Fibroblast of peridontal ligament (primary cell): ENCODE measurements at regions not wholly inside any gene's neighbourhood (a gene's known extent, or its start where the extent isn't known, plus 50 kb on each side); places are given as distances from the start of the nearest gene placed in this dataset.

Experiments
- DNase-seq: peaks from one replicate; pipeline ENCODE4 v3.0.0-alpha.2; 2010; ENCODE audit errors: extremely low read depth

DNA sequence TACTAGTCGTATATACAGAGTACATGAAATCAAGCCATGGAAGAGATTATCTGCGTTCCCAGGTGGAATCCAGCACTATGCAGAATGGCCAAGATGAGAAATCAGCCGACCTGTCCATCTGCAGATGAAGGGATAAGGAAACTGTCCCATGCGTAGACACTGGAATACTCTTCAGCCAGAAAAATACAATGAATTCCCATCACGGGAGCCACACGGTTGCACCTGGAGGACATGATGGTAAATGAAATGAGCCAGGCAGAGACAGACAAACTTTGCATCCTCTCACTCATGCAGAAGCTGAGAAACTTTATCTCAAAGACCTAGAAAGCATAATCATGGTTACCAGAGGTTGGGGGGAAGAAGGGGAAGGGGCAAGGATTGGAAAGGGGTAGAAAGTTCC is 111.9 kb upstream of the TOP3B start:
- no peak for DNase-seq

DNA sequence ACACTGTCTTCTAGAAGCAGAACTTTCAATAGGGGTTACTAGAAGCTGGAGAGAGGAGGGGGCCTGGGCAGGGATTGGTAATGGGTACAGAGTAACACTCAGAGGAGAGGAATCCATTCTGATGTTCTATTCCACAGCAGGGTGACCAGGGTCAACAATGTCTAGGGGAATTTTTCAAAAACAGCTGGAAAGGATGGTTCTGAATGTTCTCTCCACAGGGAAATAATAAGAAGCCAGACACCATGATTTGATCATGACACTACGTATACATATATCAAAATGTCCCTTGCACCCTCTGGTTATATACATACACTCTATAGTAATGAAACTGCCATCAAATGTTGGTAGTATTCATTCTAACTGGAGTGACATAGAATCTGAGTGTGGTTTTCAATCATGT is 111.2 kb upstream of the TOP3B start:
- no peak for DNase-seq

DNA sequence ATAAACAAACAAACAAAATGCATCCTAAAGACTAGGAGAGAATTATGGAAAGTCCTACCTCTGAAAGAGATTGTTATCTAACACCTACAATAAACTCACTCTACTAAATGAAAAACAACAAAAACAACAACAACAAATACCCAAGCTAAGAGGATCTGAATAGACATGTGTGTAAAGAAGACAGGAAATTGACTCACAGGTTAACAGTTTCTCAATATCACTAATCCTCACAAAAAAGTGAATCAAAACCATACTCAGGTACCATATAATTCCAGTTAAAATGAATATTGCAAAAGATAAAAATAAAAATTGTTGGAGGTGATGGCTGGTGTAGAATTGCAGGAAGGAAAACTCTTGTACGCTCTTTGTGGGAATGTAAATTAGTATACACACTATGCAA is 110.4 kb upstream of the TOP3B start:
- DNase-seq, result no peak

DNA sequence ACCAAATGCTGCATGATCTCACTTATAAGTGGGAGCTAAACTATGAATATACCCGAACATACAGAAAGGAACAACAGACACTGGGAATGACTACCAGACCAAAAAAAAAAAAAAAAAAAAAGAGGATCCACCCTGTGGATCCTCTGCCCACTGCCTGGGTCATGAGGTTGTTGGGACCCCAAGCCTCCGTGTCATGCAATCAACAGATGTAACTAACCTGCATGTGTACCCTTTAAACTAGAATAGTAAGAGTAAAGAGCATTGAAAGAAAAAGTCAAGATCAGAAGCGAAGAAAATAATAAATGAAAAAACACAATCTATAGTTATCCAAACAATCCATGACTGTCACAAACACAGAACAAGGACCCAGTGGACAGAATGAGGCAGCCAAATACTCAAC is 109.5 kb upstream of the TOP3B start:
- DNase-seq, result no peak

DNA sequence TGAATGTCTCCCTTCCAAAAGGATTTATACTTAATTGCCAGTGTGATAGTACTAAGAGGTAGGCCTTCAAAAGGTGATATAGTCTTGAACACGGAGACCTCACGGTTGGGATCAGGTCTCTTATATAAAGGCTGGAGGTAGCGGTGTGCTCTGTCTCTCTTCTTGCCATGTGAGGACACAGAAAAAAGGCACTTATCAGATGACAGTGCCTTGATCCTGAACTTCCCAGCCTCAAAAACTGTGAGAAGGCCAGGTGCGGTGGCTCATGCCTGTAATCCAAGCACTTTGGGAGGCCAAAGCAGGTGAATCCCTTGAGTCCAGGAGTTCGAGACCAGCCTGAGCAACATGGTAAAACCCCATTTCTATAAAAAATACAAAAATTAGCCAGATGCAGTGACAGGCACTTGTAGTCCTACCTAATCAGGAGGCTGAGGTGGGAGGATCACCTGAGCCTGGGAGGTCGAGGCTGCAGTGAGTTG is 108.9 kb upstream of the TOP3B start:
- no peak for DNase-seq

DNA sequence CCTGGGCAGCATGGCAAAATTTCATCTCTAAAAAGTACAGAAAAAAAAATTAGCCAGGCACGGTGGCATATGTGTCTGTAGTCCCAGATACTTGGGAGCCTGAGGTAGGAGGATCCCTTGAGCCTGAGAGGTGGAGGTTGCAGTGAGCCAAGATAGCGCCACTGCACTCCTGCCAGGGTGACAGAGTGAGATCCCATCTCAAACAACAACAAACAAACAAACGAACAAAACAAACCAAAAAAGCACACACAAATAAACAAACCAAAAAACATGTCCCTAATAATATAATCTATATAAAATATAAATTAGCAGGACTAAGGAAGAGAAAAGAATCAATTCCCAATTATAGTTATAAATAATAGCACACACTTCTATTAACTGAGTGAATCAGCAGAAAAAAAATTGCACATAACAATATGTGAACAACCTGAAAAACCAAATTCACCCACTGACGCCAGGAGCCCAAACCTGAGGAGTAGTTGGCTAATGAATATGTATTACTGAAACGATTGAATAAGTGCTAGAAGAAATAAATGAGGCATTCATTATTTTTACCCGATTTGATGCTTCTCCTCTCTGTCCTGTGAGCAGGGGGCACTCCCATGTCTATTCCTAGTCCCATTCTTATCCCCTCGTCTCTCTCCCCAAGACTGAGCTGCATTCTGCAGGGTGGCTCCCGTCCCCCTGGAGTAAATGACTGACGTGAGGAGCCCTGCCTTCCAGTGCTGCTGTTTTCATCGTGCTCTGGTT is 108.2 kb upstream of the TOP3B start:
- no peak for DNase-seq

DNA sequence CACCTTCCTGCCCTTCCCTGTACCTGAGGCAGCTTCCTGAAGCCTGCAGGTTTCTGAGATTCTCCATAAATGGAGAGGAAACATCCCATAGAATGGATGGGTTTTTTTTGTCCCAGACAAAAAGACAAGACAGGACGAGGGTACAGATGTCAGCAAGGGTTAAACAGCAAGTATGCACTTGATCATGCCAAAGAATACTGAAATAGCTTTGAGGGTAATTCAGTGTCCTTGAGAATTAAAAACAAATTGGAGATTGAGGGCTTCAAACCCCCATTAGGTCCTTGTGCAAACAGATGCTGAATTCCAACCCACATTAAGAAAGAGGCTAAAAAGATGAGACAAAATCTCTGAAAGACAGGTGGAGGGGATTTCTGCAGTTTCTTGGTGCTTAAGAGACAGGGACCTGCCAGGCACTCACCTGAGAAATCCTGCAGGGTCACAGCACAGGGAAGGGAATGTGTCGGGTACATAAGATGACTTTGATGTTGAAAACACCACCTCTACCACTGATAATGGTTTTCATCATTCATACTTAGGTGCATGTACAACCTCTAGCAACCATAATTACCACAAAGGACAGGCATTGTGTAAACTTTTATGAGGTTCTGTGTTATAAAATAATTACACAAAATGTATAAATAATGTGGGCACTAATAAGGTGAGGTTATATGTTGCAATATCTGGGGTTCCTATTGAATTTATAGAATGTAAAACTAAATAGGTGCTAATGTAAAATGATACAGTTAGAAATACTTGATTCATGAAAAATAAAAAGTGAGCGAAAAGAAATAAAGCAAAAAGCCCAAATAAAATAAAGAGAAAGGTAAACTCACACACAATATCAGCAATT is 107.1 kb upstream of the TOP3B start:
- DNase-seq, result no peak

DNA sequence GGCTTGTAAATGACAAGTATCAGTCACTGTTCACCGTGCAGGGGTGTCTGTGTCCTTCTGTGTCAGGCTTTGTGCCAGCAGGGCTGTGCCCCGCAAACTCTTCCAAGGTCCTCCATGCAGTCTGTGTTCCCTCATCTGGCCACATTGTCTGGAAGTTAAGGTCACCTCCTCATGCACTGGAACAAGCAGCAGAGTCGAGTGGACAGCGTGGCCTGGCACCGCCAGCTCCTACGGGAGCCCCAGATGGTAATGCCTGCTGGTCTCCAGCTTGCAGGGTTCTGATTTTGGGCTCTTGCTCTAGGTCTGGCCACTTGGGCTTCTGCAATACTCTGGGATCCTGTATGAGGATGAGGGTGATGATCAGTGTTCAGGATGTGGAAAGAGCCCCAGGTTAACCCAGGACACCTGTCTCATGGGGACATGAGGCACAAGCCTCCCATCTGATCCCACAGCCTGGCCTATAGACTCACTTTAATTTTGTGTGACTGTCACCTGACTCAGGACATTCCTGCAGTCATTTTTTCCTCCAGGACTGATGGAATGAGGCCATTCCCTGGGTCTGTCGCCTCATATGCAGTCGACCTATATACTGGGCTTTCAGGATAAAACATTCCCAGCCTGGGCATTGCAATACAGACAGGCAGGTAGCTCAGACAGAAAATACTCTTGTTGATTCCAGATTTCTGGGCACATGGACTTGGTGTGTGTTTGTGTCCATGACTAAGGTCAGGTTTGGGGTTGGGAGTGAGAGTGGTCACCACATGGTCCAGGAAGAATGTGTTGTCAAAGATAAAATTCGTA is 106.3 kb upstream of the TOP3B start:
- DNase-seq, result no peak

DNA sequence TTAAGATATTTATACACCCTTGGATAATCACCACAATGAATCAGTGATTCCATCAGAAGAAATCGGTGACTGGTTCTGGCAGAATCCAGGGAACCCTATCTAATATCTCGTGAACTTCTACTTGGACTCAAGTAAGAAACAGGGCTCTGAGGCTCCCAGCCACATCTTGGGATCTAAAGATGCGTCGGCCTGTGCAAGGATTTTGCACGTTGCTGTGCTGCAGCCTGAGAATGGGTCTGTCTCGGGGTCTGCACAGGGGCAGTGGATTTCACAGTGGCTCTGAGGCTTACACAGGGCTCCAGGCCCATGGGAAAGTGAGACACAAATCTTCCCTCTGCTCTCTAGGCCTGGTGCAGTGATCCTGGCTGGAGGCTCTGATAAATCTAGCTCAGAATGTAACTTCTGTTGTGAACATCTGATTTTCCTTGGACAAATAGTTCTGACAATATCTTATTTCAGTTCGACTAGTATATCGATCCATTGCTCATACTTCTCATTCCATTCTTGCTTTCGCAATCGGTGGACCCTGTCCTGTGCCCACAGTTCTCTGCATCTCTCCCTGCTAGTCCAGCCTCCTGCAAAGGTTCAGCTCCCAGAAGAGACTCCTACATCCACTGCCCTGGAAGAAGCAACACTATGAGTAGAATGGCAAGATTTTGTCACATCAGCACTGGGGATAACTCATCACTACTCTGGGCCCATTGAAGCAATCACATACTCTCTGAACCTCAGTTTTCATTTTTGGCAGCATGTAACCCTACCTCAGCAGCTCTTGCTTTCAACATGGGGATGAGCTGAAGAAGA is 105.5 kb upstream of the TOP3B start:
- DNase-seq, result no peak

DNA sequence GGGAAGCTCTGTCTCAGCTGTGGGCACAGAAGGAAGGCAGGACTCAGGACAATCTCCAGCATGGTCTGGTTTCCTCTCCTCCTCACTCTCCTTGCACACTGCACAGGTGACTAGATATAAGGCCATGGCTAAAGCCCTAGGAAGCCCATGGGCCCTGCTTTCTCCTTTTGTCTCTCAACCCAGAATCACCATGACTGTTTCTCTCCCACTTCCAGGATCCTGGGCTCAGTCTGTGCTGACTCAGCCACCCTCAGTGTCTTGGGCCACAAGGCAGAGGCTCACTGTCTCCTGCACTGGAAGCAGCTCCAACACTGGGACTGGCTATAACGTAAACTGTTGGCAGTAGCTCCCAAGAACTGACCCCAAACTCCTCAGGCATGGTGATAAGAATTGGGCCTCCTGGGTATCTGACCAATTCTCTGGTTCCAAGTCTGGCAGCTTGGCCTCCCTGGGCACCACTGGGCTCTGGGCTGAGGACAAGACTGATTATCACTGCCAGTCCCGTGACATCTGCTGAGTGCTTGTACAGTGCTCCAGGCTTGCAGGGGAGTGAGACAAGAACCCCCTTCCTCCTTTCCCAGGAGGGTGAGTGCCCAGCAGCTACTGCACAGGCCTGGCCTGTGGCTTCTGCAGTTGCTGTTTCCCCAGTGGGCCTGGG is 104.0 kb upstream of the TOP3B start:
- DNase-seq, result no peak

DNA sequence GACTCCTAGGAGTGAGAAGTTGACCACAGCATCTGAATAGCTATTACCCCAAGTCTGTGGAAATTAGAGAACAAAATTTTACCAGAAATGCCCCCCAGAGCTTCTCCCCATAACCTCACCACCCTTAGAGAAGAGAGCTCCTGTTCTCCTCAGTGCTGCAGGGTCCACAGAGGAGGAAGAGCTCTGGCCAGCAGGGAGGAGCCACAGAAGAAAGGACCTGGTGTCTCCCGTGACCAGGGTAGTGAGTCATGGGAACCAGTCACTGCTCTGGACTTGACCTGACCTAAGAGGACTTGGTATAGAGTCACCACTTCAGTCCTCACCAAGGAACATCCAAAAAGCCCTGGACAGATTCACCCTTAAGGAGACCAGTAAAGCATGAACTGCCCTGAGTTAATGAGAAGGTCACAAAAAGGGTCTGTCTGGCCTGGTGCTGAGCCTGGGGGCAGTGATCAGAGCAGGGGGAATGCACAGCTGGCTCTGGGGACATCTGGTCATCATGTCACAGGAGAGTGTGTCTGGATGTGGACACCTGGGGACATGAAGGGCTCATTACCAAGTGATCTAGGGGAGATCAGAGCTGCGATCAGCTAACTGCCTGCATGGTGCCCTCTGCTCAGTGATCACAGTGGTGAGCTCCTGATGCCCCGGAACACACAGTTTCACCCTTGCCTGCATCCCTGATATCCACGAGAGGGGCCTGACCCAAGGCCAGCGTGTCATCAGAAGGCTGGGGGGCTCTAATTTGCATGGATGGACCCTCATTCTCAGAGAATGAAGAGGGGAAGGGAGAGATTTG is 103.3 kb upstream of the TOP3B start:
- no peak for DNase-seq

DNA sequence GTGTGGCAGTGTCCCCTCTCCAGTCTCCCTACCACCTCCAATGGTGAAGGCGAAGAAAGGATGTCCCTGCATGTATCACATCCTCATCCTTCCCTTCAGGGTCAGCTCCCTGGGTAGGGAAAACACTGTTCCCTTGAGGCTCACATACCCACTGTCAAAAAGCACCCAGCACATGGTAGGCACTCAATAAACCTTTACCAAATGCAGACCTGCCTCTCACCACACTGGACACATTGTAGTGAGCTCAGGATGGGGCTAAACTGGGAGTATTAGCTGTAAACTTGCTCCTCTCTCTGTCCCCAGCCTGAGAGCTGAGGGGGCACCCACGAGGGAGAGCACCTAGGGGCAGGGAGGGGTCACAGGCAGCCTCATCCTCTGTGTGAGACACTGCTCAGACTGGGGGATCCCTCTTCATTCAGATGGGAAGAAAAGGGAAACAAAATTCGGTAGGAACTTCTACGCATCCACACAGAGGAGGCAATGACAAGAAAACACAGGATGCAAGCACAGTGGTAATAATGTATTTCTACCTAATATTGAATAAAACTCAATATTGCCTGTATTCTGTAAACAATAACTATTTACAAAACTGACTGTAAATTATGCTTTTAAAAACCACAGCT is 101.6 kb upstream of the TOP3B start:
- no peak for DNase-seq

DNA sequence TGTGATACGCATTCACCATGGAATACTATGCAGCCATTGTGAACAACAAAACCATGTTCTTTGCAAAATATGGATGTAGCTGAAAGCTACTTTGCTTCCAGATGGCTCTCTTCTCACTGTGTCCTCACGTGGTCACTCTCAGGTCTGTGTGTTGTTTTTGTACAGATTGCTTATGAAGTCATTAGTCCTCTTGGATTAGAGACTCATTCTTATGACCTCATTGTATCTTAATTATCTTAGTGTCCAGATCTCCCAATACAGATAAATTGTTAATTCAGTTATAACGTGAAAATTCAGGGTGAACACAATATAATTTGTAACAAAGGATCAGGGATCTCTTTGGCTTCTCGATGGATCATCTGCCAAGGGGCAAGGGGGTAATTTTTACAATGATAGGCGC is 100.4 kb upstream of the TOP3B start:
- no peak for DNase-seq

DNA sequence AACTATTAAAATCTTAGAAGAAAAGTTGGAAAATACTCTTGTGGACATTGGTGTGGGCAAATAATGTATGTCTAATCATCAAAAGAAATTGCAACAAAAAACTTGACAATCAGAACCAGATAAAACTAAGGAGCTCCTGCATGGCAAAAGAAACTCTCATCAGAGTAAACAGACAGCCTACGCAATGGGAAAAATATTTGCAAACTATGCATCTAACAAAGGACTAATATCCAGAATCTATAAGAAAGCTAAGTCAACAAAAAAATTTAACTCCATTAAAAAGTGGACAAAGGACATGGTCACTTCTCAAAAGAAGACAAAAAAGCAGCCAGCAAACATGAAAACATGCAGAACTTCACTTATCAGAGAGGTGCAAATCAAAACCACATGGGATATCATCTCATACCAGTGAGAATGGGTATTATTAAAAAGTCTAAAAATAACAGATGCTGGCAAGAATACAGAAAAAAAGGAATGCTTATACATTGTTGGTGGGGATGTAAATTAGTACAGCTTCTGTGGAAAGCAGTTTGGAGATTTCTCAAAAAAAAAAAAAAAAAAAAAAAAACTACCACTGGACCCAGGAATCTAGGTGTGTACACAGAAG is 99.7 kb upstream of the TOP3B start:
- DNase-seq, result no peak

DNA sequence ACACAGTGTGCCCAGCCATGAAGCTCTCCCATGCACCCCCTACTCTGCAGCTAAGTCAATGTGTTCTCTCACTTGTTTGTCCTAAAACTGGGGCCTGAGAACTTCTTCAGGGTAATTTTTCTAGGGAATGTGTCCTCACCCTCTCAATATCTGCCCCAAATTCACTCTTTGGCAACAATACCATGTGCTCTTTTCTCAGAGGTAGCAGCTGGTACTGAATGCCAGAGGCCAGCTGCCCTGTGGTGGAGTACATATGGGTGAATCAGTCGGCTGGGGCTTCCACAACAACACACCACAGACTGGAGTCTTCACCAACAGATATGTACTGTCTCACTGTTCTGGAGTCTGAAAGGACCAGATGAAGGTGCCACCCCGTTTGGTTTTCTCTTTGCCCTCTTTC is 97.7 kb upstream of the TOP3B start:
- no peak for DNase-seq

DNA sequence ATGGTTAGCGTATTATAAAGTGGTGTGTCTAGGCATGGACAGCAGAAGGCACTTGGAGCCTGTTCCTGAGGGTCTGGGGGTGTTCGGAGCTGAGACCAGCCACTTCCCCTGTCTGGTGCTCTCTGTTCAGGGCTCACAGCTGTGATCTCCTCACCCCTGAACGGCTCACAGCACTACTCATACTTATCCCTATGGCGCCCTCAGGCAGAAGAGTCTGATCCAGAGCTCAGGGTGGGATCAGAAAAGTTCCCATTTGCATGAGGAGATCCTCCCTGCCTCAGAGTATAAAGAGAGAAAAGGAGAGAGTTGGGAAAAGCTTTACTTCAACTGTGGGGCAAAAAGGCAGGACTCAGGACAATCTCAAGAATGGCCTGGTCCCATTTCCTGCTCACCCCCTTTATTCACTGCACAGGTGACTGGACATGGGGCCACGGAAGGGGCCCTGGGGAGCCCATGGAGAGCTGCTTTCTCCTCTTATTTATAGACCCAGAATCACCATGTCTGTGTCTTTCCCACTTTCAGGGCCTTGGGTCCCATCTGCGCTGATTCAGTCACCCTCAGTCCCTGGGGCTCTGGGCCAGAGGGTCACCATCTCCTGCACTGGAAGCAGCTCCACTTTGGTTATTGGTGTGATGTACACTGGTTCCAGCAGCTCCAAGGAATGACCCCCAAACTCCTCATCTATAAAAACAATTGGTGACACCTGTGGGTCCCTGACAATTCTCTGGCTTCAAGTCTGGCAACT is 97.0 kb upstream of the TOP3B start:
- DNase-seq, result no peak

DNA sequence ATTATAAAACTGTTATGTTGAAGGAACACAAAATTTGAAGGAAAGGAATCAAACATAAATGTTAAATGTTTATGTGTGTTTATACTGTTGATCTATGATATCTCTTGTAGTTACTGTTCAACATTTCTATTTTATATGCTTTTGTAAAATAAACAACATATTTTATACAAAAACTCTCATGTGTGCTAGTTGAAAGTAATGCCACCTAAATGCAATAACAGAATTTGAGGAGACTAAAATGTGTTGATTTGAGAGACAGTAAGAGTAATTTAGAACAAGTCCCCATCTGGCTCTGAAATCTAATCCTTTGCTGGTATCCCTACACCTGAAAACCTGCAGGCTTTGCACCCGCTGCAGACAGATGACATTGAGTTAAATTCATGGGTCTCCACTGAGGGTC is 95.7 kb upstream of the TOP3B start:
- no peak for DNase-seq

DNA sequence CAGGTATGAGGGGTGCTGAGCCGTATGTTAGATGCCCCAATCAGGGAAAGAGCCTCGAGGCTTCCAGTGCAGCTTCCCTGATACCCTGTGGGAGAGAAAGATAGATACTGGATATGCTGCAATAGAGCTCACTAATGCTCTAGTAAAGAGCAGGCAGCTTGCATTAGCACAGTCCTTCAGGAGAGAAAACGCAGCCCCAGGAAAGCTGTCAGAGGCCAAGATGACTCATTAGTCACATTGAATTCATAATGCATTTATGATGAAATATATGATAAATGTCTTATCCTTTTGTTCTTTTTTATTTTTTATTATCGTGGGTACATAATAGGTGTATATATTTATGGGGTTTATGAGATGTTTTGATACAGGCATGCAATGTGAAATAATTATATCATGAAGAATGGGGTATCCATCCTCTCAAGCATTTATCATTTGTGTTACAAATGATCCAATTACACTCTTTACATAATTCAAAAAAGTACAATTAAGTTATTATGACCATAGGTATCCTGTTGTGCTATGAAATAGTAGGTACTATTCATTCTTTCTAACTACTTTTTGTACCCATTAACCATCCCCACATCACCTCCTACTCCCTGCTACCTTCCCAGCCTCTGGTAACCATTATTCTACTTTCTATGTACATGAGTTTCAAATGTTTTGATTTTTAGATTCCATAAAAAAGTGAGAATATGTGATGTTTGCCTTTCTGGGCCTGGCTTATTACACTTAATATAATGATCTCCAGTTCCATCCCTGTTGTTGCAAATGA is 94.5 kb upstream of the TOP3B start:
- peak; percentile 9 for DNase-seq
